Osteocyte (in vitro differentiated cells): ENCODE measurements at regions not wholly inside any gene's neighbourhood (a gene's known extent, or its start where the extent isn't known, plus 50 kb on each side); places are given as distances from the start of the nearest gene placed in this dataset.

Experiments
- DNase-seq: peaks from one replicate; pipeline ENCODE4 v3.0.0; 2021; ENCODE audit warnings: mixed read lengths; ENCODE audit not compliant: unreplicated experiment; ENCODE audit errors: extremely low spot score
- H3K27ac Mint-ChIP-seq: one replicate; pipeline ENCODE4 v1.8.0; 2021; ENCODE audit warnings: mild to moderate bottlenecking, mixed read lengths; ENCODE audit not compliant: unreplicated experiment
- H3K27me3 Mint-ChIP-seq: one replicate; pipeline ENCODE4 v1.8.0; 2021; ENCODE audit warnings: mixed read lengths; ENCODE audit not compliant: unreplicated experiment
- H3K36me3 Mint-ChIP-seq: one replicate; pipeline ENCODE4 v1.8.0; 2021; ENCODE audit warnings: mixed read lengths; ENCODE audit not compliant: unreplicated experiment
- H3K4me1 Mint-ChIP-seq: one replicate; pipeline ENCODE4 v1.8.0; 2021; ENCODE audit warnings: mixed read lengths; ENCODE audit not compliant: unreplicated experiment
- H3K4me3 Mint-ChIP-seq: one replicate; pipeline ENCODE4 v1.8.0; 2021; ENCODE audit warnings: mild to moderate bottlenecking, moderate library complexity, mixed read lengths; ENCODE audit not compliant: unreplicated experiment
- H3K9me3 Mint-ChIP-seq: one replicate; pipeline ENCODE4 v1.8.0; 2021; ENCODE audit warnings: mixed read lengths; ENCODE audit not compliant: unreplicated experiment
- TF ChIP-seq, protein P1 (sequence below): fragments of 200-600 bp; sonication (generic); IDR thresholded peaks from 2 replicates; pipeline ENCODE4 v1.5.0; 2021; ENCODE audit warnings: antibody characterized with exemption, mild to moderate bottlenecking, moderate library complexity

GRCh38 chr6:150738092-150738629 lies 127.3 kb upstream of the MTHFD1L start:
- Mint-ChIP-seq H3K4me1 (no peaks in the 10 kb centered on the region), H3K27me3 (peaks cover 3% of the 10 kb centered on the region)

GRCh38 chr6:150739711-150740349 lies 125.7 kb upstream of the MTHFD1L start:
- Mint-ChIP-seq H3K4me3 (no peak overlapping the region), H3K27me3 (peaks cover 3% of the 10 kb centered on the region), H3K36me3 (no peaks in the 10 kb centered on the region), H3K9me3 (no peaks in the 10 kb centered on the region), H3K4me1 (no peaks in the 10 kb centered on the region), H3K27ac (no peak overlapping the region)
- TF ChIP-seq, protein P1, sequence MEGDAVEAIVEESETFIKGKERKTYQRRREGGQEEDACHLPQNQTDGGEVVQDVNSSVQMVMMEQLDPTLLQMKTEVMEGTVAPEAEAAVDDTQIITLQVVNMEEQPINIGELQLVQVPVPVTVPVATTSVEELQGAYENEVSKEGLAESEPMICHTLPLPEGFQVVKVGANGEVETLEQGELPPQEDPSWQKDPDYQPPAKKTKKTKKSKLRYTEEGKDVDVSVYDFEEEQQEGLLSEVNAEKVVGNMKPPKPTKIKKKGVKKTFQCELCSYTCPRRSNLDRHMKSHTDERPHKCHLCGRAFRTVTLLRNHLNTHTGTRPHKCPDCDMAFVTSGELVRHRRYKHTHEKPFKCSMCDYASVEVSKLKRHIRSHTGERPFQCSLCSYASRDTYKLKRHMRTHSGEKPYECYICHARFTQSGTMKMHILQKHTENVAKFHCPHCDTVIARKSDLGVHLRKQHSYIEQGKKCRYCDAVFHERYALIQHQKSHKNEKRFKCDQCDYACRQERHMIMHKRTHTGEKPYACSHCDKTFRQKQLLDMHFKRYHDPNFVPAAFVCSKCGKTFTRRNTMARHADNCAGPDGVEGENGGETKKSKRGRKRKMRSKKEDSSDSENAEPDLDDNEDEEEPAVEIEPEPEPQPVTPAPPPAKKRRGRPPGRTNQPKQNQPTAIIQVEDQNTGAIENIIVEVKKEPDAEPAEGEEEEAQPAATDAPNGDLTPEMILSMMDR = no peak
- DNase-seq = no peak

More at GRCh38 chr6:150738092-150738629, 127.3 kb upstream of the MTHFD1L start:
- Mint-ChIP-seq H3K9me3 (no peaks in the 10 kb centered on the region), H3K36me3 (no peaks in the 10 kb centered on the region), H3K4me3 (no peak overlapping the region), H3K27ac (no peak overlapping the region)
- TF ChIP-seq, protein P1 = no peak
- no peak for DNase-seq

GRCh38 chr6:150740453-150740852 lies 125.0 kb upstream of the MTHFD1L start:
- DNase-seq = no peak
- Mint-ChIP-seq H3K27me3 (peaks cover 3% of the 10 kb centered on the region), H3K4me3 (no peak overlapping the region), H3K36me3 (no peaks in the 10 kb centered on the region), H3K9me3 (no peaks in the 10 kb centered on the region), H3K27ac (no peak overlapping the region), H3K4me1 (no peaks in the 10 kb centered on the region)
- TF ChIP-seq, protein P1 = no peak

DNA sequence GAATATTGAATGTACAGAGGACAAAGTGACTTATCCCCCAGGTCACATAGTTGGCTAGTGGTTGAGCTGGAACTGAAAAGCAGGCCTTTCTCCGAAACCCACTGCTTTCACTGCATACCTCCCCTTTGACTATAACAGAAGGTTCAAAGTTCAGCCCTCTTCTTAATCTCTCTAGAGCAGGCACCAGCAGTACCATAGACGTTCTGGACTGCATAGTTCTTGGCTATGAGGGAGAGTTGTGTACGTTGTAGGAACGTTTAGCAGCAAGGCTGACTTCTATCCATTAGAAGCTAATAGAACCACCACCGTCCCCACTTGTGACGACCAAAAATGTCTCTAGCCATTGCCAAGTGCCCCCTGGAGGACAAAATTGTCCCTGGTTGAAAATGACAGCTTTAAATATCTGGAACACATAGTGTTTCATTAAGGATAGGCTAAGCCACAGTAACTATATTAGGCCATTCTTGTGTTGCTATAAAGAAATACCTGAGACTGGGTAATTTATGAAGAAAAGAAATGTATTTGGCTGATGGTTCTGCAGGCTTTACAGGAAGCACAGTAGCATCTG lies 123.8 kb upstream of the MTHFD1L start:
- TF ChIP-seq, protein P1 = no peak
- H3K4me3 Mint-ChIP-seq = no peak overlapping the region
- H3K36me3 Mint-ChIP-seq = no peaks in the 10 kb centered on the region
- no peaks in the 10 kb centered on the region for H3K9me3 Mint-ChIP-seq
- H3K4me1 Mint-ChIP-seq = no peaks in the 10 kb centered on the region
- no peak overlapping the region for H3K27ac Mint-ChIP-seq
- H3K27me3 Mint-ChIP-seq = peaks cover 13% of the 10 kb centered on the region
- DNase-seq = no peak

DNA sequence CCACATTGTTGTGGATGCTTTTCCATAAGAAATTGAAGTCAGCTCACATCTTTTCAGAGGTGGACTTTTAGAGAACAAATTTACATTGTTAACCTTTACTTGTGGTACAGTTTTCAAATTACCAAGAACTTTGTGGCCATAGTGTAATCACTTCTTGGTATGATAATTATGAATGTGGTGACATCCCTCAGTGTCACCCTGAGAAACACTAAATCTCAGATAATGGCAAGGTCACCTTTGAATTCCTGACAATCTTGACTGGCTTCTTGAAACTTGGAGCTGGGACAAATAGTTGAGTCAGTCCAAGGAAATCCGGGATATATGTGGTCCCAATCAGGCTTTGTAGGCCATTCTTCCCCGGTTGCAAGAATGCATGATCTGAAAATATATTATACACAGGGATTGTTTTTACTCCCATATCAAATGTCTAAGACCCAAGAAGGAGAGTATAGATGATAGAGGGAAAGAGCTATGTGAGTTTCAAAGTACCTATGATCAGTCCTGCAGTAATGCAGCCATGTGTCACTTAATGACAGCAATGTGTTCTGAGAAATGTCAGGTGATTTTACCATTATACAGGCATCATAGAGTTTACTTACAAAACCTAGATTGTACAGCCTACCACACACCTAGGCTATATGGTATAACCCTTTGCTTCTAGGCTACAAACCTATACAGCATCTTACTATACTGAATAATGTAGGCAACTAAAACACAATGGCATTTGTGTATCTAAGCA lies 120.8 kb upstream of the MTHFD1L start:
- H3K9me3 Mint-ChIP-seq = no peaks in the 10 kb centered on the region
- no peaks in the 10 kb centered on the region for H3K36me3 Mint-ChIP-seq
- no peak overlapping the region for H3K27ac Mint-ChIP-seq
- no peaks in the 10 kb centered on the region for H3K4me1 Mint-ChIP-seq
- TF ChIP-seq, protein P1 = no peak
- no peak overlapping the region for H3K4me3 Mint-ChIP-seq
- no peak for DNase-seq
- peaks cover 24% of the 10 kb centered on the region for H3K27me3 Mint-ChIP-seq
